GM12891 (cell line): ENCODE measurements at regions not wholly inside any gene's neighbourhood (a gene's known extent, or its start where the extent isn't known, plus 50 kb on each side); places are given as distances from the start of the nearest gene placed in this dataset.

Experiments
- POLR2A ChIP-seq: IDR thresholded peaks from 2 replicates; pipeline ENCODE4 v1.6.1; 2011; ENCODE audit warnings: low read depth, low read length, control low read depth
- TAF1 ChIP-seq: IDR thresholded peaks from 2 replicates; pipeline ENCODE4 v1.6.1; 2011; ENCODE audit warnings: low read depth, low read length, control low read depth

DNA sequence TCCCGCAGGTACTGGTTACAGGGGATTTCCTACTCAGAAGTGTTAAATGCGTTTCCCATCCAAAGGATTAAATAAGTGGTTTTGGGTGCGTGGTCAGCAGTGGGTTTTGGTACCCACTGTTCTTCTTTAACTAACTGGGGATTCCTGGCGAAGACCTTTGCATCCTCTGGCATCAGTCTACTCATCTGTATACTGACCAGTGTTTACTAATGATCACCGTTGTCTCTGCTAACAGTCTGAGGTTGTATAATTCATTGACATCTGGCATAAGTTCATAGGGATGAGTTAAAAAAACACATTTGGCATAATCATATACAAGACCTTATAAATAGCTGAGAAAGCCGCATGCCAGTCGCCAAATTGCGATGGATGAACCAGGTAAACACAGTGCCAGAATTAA lies 339.1 kb downstream of the PMP22 start:
- no peak for TF ChIP-seq POLR2A
- no peak for TF ChIP-seq TAF1
